GM18498 (cell line): ENCODE measurements at regions not wholly inside any gene's neighbourhood (a gene's known extent, or its start where the extent isn't known, plus 50 kb on each side); places are given as distances from the start of the nearest gene placed in this dataset.
A peak's percentile ranks its signal among the peaks of the same experiment; 100 is the strongest.
"Not testable (repeated sequence)": the region's sequence is repeated elsewhere in the genome, so short reads cannot be mapped to it uniquely, and the experiment has no call there.

Experiments
- ATAC-seq: cut with Tn5 transposase; IDR thresholded peaks from one replicate; pipeline ENCODE4 v1.9.1; 2021; ENCODE audit warnings: mild to moderate bottlenecking, moderate library complexity; ENCODE audit not compliant: unreplicated experiment

- ATAC-seq, result no peak
Observed at GRCh38 chr5:28313953-28314352, 1275.6 kb upstream of the CDH9 start.

- ATAC-seq, result no peak
Observed at GRCh38 chr5:28313321-28313951, 1275.0 kb upstream of the CDH9 start.

GRCh38 chr5:28310696-28311095 lies 1272.3 kb upstream of the CDH9 start:
- ATAC-seq, result no peak

- ATAC-seq, result no peak
Observed at GRCh38 chr5:28305891-28306290, 1267.5 kb upstream of the CDH9 start.

- no peak for ATAC-seq
Observed at GRCh38 chr5:28301712-28302111, 1263.3 kb upstream of the CDH9 start.

- no peak for ATAC-seq
Observed at GRCh38 chr5:28296254-28297013, 1258.0 kb upstream of the CDH9 start.

- ATAC-seq, result not testable (repeated sequence)
Observed at GRCh38 chr5:28287021-28287420, 1248.6 kb upstream of the CDH9 start.

GRCh38 chr5:28286566-28286965 lies 1248.2 kb upstream of the CDH9 start:
- ATAC-seq, result no peak

GRCh38 chr5:28284788-28285187 lies 1246.4 kb upstream of the CDH9 start:
- no peak for ATAC-seq

- no peak for ATAC-seq
Observed at GRCh38 chr5:28281351-28281750, 1243.0 kb upstream of the CDH9 start.

- ATAC-seq, result no peak
Observed at GRCh38 chr5:28275931-28276330, 1237.5 kb upstream of the CDH9 start.

GRCh38 chr5:28269978-28270377 lies 1231.6 kb upstream of the CDH9 start:
- ATAC-seq, result no peak

GRCh38 chr5:28265877-28266276 lies 1227.5 kb upstream of the CDH9 start:
- no peak for ATAC-seq

- ATAC-seq, result no peak
Observed at GRCh38 chr5:28254846-28255245, 1216.5 kb upstream of the CDH9 start.

GRCh38 chr5:28253431-28253830 lies 1215.0 kb upstream of the CDH9 start:
- no peak for ATAC-seq

- no peak for ATAC-seq
Observed at GRCh38 chr5:28249771-28250415, 1211.5 kb upstream of the CDH9 start.

- ATAC-seq, result no peak
Observed at GRCh38 chr5:28234356-28234968, 1196.1 kb upstream of the CDH9 start.

- ATAC-seq, result no peak
Observed at GRCh38 chr5:28226407-28226806, 1188.0 kb upstream of the CDH9 start.

GRCh38 chr5:28219539-28219938 lies 1181.2 kb upstream of the CDH9 start:
- no peak for ATAC-seq

- no peak for ATAC-seq
Observed at GRCh38 chr5:28217695-28218094, 1179.3 kb upstream of the CDH9 start.

GRCh38 chr5:28216939-28217360 lies 1178.6 kb upstream of the CDH9 start:
- peak; percentile 80 for ATAC-seq

- no peak for ATAC-seq
Observed at GRCh38 chr5:28215091-28215490, 1176.7 kb upstream of the CDH9 start.
